ENCODE measurements at regions not wholly inside any gene's neighbourhood (a gene's known extent, or its start where the extent isn't known, plus 50 kb on each side); places are given as distances from the start of the nearest gene placed in this dataset.
"Not testable (repeated sequence)": the region's sequence is repeated elsewhere in the genome, so short reads cannot be mapped to it uniquely, and the experiment has no call there.

DNA sequence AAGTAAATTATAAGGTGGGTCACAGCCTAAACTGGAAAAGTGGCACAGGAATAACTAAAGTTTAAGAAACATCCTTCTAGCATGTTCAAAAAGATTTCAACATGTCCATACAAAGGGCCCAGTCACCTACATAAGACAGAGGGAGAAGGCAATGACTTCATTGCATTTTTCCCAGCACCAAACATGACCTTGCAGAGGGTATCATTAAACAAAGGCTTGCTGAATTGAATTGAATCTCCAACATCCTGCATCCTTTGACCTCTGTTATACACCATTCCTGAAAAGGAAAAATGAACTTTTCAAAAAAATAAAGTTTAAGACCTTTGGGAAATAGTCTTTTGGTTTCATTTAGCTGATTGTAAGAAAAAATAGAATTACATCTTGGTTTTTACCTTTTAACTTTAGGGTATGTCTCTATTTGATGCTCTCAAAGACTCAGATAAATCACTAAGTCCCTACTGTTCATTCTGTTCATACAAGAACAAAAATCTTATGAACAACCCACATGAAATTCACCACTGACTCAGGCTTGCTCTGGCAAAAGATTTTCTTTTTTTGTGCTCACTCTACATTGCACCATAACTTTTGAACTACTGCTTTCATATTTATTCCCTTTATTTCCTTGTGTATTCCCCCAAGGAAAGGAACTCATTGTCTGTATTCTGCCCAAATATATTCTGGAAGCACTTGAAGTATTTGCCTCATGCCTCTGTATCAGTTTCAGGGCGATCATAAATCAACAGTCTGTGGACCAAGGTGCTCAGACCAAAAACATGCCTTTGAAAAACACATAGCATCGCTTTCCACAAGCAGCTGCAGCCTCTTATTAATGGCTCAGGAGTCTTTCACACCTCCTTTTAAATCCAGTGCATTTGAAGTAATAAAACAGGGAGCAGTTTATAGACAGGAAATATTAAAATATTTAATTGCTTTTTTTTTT, 121.7 kb downstream of the DUSP6 start:
- intact Hi-C loops (cut with DNase I; ENCODE audit: low total_unique reads): no loop called here
- Histone ChIP-seq H3K36me3 (no peaks in the 10 kb centered on the region), H3K27ac (no peak overlapping the region), H3K9me3 (no peaks in the 10 kb centered on the region), H3K27me3 (peaks cover 0 to 4% of the 10 kb centered on the region in 2 donors), H3K4me1 (no peaks in the 10 kb centered on the region), H3K4me3 (no peak overlapping the region)
- no peak for DNase-seq
- TF ChIP-seq, protein P1, sequence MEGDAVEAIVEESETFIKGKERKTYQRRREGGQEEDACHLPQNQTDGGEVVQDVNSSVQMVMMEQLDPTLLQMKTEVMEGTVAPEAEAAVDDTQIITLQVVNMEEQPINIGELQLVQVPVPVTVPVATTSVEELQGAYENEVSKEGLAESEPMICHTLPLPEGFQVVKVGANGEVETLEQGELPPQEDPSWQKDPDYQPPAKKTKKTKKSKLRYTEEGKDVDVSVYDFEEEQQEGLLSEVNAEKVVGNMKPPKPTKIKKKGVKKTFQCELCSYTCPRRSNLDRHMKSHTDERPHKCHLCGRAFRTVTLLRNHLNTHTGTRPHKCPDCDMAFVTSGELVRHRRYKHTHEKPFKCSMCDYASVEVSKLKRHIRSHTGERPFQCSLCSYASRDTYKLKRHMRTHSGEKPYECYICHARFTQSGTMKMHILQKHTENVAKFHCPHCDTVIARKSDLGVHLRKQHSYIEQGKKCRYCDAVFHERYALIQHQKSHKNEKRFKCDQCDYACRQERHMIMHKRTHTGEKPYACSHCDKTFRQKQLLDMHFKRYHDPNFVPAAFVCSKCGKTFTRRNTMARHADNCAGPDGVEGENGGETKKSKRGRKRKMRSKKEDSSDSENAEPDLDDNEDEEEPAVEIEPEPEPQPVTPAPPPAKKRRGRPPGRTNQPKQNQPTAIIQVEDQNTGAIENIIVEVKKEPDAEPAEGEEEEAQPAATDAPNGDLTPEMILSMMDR (IDR thresholded peaks at IDR 0.05): no peak
- TF ChIP-seq POLR2A (IDR thresholded peaks at IDR 0.05): no peak

DNA sequence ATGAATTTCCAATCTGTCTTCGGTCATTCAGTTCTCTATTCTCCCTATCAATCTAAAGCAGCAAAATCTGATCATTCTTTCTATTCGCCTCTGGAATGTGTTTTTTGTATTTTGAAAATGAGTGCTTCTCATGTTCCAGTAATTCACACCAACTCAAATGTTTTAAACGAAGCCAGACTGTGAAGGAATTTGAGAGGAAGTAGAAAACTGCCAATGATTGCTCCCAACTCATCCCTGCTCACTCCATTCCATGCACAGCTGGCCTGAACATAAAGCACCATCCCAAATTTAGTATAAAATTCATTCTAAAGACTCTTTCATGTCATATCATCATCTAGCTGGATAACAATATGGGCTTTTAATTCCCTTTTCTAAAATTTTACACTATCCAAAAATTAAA, 123.8 kb downstream of the DUSP6 start:
- Histone ChIP-seq H3K4me1 (no peaks in the 10 kb centered on the region), H3K4me3 (no peak overlapping the region), H3K27me3 (peaks cover 0 to 4% of the 10 kb centered on the region in 2 donors), H3K27ac (no peak overlapping the region), H3K9me3 (no peaks in the 10 kb centered on the region), H3K36me3 (no peaks in the 10 kb centered on the region)
- TF ChIP-seq POLR2A (IDR thresholded peaks at IDR 0.05): no peak
- TF ChIP-seq, protein P1 (IDR thresholded peaks at IDR 0.05): no peak
- DNase-seq: no peak
- intact Hi-C loops (cut with DNase I; ENCODE audit: low total_unique reads): no loop called here

DNA sequence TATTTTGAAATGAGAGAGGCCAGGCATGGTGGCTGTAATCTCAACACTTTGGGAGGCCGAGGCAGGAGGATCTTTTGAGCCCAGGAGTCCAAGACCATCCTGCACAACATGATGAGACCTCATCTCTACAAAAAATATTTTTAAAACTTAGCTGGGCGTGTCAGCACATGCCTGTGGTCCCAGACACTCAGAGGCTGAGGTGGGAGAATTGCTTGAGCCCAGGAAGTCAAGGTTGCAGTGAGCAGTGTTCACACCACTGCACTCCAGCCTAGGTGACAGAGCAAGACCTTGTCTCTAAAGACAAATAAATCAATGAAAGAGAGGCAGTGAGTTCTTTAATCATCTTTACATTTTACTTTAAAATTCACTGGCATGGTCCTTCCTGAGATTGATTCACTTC, 124.5 kb downstream of the DUSP6 start:
- TF ChIP-seq POLR2A (IDR thresholded peaks at IDR 0.05): no peak
- TF ChIP-seq, protein P1 (IDR thresholded peaks at IDR 0.05): no peak
- Histone ChIP-seq H3K4me1 (no peaks in the 10 kb centered on the region), H3K27me3 (peaks cover 0 to 4% of the 10 kb centered on the region in 2 donors), H3K9me3 (no peaks in the 10 kb centered on the region), H3K27ac (no peak overlapping the region), H3K4me3 (no peak overlapping the region), H3K36me3 (no peaks in the 10 kb centered on the region)
- no peak for DNase-seq
- intact Hi-C loops (cut with DNase I; ENCODE audit: low total_unique reads): no loop called here

DNA sequence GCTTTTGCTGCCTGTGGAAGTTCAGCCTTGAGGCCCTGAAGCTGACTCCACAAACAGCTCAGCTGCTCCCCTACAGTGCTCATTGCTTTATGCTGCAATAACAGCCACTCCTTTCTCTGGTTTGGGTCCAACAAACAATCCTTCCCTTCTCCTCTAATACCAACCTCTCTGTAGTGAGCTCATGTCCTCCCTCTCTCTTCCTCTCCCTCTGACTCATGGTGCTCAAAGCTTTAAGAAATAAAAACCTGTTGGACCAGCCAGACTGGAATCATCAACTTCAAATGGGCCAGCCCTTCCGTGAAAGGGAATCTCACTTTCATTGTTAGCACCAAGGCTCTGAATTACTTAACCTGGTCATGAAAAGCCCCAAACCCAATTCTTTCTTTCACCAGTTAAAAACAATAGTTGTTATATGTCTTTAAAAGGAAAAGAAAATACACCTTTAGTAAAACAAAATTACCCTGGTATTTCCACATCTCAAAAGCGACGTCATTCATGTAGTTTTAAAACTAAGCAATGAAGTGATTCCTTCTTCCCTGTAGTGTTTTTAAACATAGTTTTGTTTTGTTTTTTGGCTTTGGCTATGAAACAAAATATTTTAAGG, 126.4 kb downstream of the DUSP6 start:
- intact Hi-C loops (cut with DNase I; ENCODE audit: low total_unique reads): no loop called here
- H3K9me3 ChIP-seq: no peaks in the 10 kb centered on the region
- peaks cover 0 to 4% of the 10 kb centered on the region in 2 donors for H3K27me3 ChIP-seq
- H3K27ac ChIP-seq: peak overlapping the region in 1 of 2 donors; percentile 6
- TF ChIP-seq, protein P1 (IDR thresholded peaks at IDR 0.05): no peak
- no peak for TF ChIP-seq POLR2A (IDR thresholded peaks at IDR 0.05)
- DNase-seq: no peak
- H3K36me3 ChIP-seq: no peaks in the 10 kb centered on the region
- H3K4me1 ChIP-seq: no peaks in the 10 kb centered on the region
- H3K4me3 ChIP-seq: no peak overlapping the region

DNA sequence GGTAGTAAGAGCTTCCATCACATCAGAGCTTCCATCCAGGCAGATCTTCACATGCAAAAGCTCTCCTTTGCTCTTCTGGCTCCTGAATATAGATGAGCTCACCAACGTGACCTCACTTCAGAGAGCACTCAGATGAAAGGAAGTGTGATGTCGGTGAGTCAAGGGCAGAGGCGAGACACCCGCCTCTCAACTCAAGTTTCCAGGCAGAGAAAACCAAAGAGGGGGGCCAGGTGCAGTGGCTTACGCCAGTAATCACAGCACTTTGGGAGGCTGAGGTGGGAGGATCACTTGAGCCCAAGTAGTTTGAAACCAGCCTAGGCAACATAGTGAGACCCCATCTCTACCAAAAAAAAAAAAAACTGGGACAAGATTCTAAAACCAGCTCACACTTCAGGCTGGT, 126.9 kb downstream of the DUSP6 start:
- Histone ChIP-seq H3K9me3 (no peaks in the 10 kb centered on the region), H3K27me3 (peaks cover 0 to 4% of the 10 kb centered on the region in 2 donors), H3K36me3 (no peaks in the 10 kb centered on the region), H3K4me3 (no peak overlapping the region), H3K4me1 (no peaks in the 10 kb centered on the region), H3K27ac (peak overlapping the region in 1 of 2 donors; percentile 6)
- TF ChIP-seq POLR2A (IDR thresholded peaks at IDR 0.05): no peak
- TF ChIP-seq, protein P1 (IDR thresholded peaks at IDR 0.05): no peak
- intact Hi-C loops (cut with DNase I; ENCODE audit: low total_unique reads): no loop called here
- DNase-seq: peak in 1 of 2 donors; percentile 19

DNA sequence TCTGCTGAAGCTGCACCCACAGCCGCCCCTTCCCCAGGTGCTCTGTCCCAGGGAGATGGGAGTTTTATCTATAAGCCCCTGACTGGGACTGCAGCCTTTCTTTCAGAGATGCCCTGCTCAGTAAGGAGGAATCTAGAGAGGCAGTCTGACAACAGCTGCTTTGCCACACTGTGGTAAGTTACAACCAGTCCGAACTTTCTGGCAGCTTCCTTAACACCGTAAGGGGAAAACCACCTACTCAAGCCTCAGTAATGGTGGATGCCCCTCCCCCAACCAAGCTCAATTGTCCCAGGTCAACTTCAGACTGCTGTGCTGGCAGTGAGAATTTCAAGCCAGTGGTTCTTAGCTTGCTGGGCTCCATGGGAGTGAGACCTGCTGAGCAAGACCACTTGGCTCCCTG, 129.7 kb downstream of the DUSP6 start:
- intact Hi-C loops (cut with DNase I; ENCODE audit: low total_unique reads); DNase-seq; H3K4me1 ChIP-seq; H3K27me3 ChIP-seq; H3K27ac ChIP-seq; H3K4me3 ChIP-seq; H3K9me3 ChIP-seq; H3K36me3 ChIP-seq: not testable (repeated sequence)
